ENCODE measurements at regions not wholly inside any gene's neighbourhood (a gene's known extent, or its start where the extent isn't known, plus 50 kb on each side); places are given as distances from the start of the nearest gene placed in this dataset.

DNA sequence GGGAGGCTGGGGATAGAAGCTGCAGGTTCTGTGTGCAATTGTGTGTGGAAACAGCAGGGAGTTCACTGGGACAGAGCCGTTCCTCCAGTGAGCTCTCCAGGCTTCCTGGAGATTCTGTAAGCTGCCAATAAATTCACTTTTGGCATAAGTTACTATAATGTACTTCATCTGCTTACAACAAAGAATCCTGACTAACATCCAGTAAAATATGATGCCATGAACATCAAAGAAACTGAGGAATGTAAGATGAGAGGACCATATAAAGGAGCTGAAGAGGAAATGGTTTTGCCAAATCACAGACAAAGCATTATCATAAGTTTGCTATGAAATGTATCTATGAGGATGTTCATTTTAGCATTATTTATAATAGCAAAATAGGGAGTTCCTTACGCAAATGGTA is 175.3 kb downstream of the KCNE4 start:
- no peak for DNase-seq

DNA sequence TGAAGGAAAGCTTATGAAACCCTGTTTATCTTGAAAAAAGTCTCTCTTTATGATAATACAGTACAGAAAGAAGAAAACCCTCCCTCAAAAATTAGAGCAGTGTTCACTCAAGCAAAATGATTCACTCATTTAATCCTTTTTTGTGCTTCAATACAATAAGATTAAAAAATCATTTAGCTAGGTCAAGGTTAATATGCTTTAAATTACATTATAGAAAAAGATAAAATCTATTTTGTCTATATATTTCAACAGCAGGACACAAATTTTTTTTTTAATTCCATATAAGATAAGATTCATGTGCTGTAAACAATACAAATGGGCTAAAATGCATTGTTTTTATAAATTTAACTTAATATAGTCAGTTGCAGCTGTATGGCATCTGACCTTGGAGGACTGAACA is 176.9 kb downstream of the KCNE4 start:
- no peak for DNase-seq

GRCh38 chr2:223230352-223230751 is 178.4 kb downstream of the KCNE4 start:
- no peak for DNase-seq

DNA sequence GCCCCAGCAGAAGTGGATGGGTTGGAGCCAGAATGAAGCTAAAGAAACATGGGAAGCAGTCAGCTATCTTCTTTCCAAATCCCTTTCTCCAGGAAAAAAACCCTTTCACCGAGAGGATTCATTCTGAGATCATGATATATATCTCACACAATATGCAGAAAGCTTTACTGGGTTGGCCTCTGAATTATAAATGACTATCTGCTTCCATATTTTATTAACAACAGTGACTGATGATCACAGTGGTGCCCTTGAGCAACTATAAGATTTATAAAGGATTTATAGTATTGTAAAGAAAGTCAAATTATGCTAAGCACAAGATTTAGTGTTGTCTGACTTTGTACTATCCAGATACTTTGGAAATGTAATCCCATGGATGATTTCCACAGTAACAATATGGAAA is 180.3 kb downstream of the KCNE4 start:
- no peak for DNase-seq

DNA sequence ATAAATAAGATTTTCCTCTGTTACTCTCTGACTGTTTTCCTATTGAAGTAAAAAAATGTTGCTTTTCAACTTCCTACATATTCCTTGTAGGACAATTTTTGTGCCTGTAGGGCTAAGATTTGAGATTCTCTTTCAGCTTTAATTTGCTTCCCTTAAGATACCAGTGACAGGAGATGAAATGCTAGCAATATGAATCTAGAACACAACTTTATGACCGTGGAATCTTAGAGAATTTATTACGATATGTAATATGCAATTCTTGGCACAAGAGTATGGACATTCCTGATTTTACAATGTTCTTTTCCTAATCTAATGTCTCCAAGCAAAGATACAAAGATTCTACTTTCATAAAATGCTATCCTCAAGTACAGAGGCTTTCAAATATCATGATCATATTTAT is 180.9 kb downstream of the KCNE4 start:
- DNase-seq, result no peak

- DNase-seq, result peak; percentile 42
Observed at GRCh38 chr2:223235986-223236385, 184.0 kb downstream of the KCNE4 start.

GRCh38 chr2:223238301-223238700 is 186.3 kb downstream of the KCNE4 start:
- peak; percentile 9 for DNase-seq

DNA sequence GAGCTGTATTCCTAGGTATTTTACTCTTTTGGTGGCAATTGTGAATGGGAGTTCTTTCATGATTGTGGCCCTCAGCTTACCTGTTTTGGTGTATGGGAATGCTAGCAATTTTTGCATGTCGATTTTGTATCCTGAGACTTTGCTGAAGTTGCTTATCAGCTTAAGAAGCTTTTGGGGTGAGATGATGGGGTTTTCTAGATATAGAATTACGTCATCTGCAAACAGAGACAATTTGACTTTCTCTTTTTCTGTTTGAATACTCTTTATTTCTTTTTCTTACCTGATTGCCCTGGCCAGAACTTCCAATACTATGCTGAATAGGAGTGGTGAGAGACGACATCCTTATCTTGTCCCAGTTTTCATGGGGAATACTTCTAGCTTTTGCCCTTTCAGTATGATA is 191.2 kb downstream of the KCNE4 start:
- DNase-seq, result no peak

GRCh38 chr2:223247136-223247535 is 195.1 kb downstream of the KCNE4 start:
- peak; percentile 40 for DNase-seq

- no peak for DNase-seq
Observed at GRCh38 chr2:223251656-223252229, 199.8 kb downstream of the KCNE4 start.

DNA sequence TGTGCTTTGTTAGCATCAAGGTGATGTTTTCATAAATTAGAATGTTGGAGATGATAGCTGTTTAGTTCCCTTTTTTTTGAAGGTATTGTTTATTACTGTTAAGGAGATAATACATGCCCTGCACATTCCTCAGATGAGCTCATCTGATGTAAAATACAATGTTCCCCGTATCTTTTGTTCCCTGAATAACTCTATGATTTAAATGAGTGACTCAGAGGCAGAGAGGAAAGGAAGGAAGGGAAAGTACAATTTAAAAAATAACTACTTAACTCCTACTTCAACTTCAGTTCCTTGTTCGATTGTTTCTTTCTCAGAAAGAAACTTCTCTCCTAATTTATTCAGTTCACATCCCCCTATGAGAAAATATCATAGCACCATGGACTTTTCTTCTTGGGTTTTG is 208.7 kb downstream of the KCNE4 start:
- DNase-seq, result peak; percentile 6

DNA sequence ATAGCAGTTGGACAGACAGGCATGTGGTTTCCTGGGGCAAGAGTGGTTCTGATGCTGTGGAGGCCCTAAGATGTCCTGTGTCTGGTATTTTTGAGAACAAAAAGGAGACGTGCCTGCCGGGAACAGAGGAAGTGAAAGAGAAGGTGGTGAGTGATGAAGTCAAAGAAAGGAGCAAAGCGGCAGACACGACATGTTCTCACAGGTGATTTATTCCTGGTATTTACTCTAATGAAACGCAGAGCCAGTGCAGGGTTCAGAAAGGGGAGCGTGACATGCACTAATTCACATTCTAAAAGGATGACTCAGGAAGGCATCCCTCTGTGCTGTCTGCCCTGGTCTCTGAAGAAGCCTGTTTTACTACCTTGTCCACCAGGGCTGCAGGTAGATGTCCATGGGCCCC is 211.0 kb downstream of the KCNE4 start:
- peak; percentile 23 for DNase-seq

- DNase-seq, result no peak
Observed at GRCh38 chr2:223264541-223265193, 212.7 kb downstream of the KCNE4 start.

GRCh38 chr2:223267160-223267951 is 215.4 kb downstream of the KCNE4 start:
- no peak for DNase-seq

- DNase-seq, result peak; percentile 8
Observed at GRCh38 chr2:223269386-223269785, 217.4 kb downstream of the KCNE4 start.

- DNase-seq, result no peak
Observed at GRCh38 chr2:223270548-223270947, 218.6 kb downstream of the KCNE4 start.

- DNase-seq, result no peak
Observed at GRCh38 chr2:223273995-223274394, 222.0 kb downstream of the KCNE4 start.

DNA sequence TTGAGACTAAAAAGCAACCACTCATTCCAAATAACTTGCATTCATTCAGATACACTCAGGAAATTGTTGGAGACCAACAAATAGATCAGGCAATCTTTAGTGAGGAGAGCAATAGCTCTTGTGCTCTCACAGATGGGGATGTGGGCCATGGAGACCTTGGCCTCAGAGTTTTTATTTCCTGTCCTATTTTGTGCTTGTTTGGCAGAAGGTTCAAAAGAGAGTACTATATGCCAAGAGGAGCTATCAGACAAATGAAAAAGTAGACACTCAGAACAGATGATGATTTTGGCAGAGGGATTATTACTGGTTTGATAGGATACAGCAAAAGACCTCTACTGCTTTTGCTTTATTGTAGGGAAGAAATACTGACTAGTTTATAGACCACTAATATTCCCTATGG is 230.2 kb downstream of the KCNE4 start:
- no peak for DNase-seq

DNA sequence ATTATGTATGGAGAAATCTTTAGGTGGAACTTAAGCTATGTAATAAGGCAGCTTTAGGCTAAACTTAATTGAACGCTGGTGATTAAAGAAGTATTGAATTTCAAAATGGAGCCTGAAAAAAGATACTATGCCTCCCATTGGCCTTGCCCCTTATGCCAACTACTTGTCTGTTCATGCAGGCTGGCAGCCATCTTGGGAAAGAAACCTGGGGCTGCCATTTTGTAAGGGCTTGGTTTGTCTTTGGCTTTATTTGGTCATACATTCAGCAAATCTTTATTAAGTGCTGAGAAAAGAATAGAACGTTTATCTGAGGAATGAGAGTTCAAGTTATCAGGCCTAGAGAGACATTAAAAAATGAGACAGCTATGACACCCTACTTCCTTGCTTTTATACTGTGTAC is 231.3 kb downstream of the KCNE4 start:
- DNase-seq, result no peak

DNA sequence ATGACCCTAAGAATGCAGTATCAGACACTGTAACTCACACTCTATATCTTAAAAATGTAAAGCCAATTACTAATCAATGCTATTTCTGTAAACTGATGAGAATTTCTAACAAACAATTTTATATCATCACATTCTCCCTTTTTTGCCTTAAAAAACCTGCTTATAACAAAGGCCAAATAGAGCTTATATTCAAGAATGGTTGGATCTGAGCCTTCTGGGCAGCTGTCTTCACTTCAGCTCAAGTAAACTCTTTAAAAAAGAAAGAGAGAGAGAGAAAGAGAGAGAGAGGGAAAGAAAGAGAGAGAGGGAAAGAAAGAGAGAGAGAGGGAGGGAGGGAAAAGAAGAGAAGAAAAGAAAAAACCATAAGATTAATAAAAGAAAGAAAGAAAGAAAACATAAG is 231.8 kb downstream of the KCNE4 start:
- no peak for DNase-seq

- no peak for DNase-seq
Observed at GRCh38 chr2:223285370-223286265, 233.6 kb downstream of the KCNE4 start.

DNA sequence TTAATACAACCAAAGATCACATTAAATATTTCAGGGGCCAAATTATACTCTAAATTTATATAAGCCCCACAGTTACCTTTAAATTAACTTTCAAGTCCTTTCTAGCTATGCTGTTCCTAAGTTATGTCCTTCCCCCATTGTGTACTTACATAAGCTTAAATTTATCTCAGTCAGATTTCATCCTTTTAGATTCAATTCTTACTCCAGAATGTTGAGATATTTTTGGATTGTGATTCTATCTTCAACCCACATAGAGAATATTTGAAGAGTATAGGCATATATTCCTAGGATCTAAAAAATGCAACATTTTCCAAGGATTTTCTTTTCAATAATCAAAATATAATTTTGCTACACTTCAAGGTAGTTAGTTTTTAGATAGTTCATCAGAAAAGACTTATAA is 242.8 kb downstream of the KCNE4 start:
- no peak for DNase-seq

DNA sequence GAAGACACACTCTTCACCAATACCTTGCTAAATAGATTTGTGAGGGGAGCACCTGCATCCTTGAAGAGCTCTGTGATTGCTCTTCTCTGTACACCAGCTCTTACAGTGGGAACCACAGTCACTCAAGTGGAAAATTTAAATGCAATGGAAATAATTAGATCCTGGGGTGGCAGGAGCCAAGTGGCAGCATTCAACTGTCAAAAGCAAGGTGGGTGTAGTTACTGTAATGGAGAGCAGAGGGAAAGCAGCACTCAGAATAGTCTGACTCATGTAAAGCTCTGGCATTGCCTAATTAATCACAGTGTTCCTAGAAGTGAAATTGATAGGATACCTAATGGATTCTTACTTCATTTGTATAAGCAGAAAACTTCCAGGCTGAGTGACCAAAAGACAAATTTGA is 245.8 kb downstream of the KCNE4 start:
- no peak for DNase-seq
